Nephron (organoid): ENCODE measurements at regions not wholly inside any gene's neighbourhood (a gene's known extent, or its start where the extent isn't known, plus 50 kb on each side); places are given as distances from the start of the nearest gene placed in this dataset.
"Not testable (repeated sequence)": the region's sequence is repeated elsewhere in the genome, so short reads cannot be mapped to it uniquely, and the experiment has no call there.

Source experiments
- H3K27ac Mint-ChIP-seq, 3 experiments: 2 replicates each; pipeline ENCODE4 v1.8.0; 2020; ENCODE audit warnings: mixed read lengths in 3 of 3, mild to moderate bottlenecking in 2 of 3, moderate library complexity in 1 of 3
- H3K27me3 Mint-ChIP-seq: 2 replicates; pipeline ENCODE4 v1.8.0; 2021; ENCODE audit warnings: low read depth, mild to moderate bottlenecking, moderate library complexity, mixed read lengths
- H3K36me3 Mint-ChIP-seq: 2 replicates; pipeline ENCODE4 v1.8.0; 2020; ENCODE audit warnings: low read depth, mixed read lengths
- H3K4me1 Mint-ChIP-seq: 2 replicates; pipeline ENCODE4 v1.8.0; 2020; ENCODE audit warnings: mixed read lengths
- H3K4me3 Mint-ChIP-seq, 3 experiments: 2 replicates each; pipeline ENCODE4 v1.8.0; 2020; ENCODE audit warnings: mild to moderate bottlenecking in 3 of 3, mixed read lengths in 3 of 3, moderate library complexity in 2 of 3
- H3K9me3 Mint-ChIP-seq: 2 replicates; pipeline ENCODE4 v1.8.0; 2020; ENCODE audit warnings: mixed read lengths
- CTCF ChIP-seq, 3 experiments: fragments of 200-600 bp; sonication (generic); IDR thresholded peaks; one replicate each; pipeline ENCODE4 v1.5.0; 2021; ENCODE audit warnings: antibody characterized with exemption in 3 of 3; ENCODE audit not compliant: unreplicated experiment in 3 of 3

GRCh38 chr1:91104712-91105111, 82.9 kb upstream of the ZNF644 start:
- H3K27ac Mint-ChIP-seq: no peak overlapping the region
- peaks cover 9% of the 10 kb centered on the region for H3K4me1 Mint-ChIP-seq
- H3K36me3 Mint-ChIP-seq: no peaks in the 10 kb centered on the region
- H3K9me3 Mint-ChIP-seq: no peaks in the 10 kb centered on the region
- H3K4me3 Mint-ChIP-seq: no peak overlapping the region
- no peaks in the 10 kb centered on the region for H3K27me3 Mint-ChIP-seq
- TF ChIP-seq CTCF (IDR thresholded peaks at IDR 0.05; ENCODE audit: unreplicated experiment in 3 of 3): no peak

GRCh38 chr1:91101328-91101727, 79.5 kb upstream of the ZNF644 start:
- Mint-ChIP-seq H3K4me3 (no peak overlapping the region), H3K9me3 (no peaks in the 10 kb centered on the region), H3K27me3 (no peaks in the 10 kb centered on the region), H3K4me1 (peaks cover 9% of the 10 kb centered on the region), H3K27ac (no peak overlapping the region), H3K36me3 (no peaks in the 10 kb centered on the region)
- TF ChIP-seq CTCF (IDR thresholded peaks at IDR 0.05; ENCODE audit: unreplicated experiment in 3 of 3): no peak

GRCh38 chr1:91099746-91100621, 78.1 kb upstream of the ZNF644 start:
- Mint-ChIP-seq H3K4me1 (peaks cover 9% of the 10 kb centered on the region), H3K27ac (no peak overlapping the region), H3K27me3 (no peaks in the 10 kb centered on the region), H3K9me3 (no peaks in the 10 kb centered on the region), H3K36me3 (no peaks in the 10 kb centered on the region), H3K4me3 (no peak overlapping the region)
- TF ChIP-seq CTCF (IDR thresholded peaks at IDR 0.05; ENCODE audit: unreplicated experiment in 3 of 3): no peak

- Mint-ChIP-seq H3K9me3 (no peaks in the 10 kb centered on the region), H3K27me3 (no peaks in the 10 kb centered on the region), H3K4me1 (peaks cover 5% of the 10 kb centered on the region), H3K27ac (no peak overlapping the region), H3K4me3 (no peak overlapping the region), H3K36me3 (no peaks in the 10 kb centered on the region)
- TF ChIP-seq CTCF (IDR thresholded peaks at IDR 0.05; ENCODE audit: unreplicated experiment in 3 of 3): no peak
Observed at GRCh38 chr1:91098299-91098906, 76.6 kb upstream of the ZNF644 start.

GRCh38 chr1:91095321-91095720, 73.5 kb upstream of the ZNF644 start:
- not testable (repeated sequence) for H3K27me3 Mint-ChIP-seq, H3K27ac Mint-ChIP-seq, H3K9me3 Mint-ChIP-seq, H3K4me1 Mint-ChIP-seq, H3K36me3 Mint-ChIP-seq, H3K4me3 Mint-ChIP-seq

- Mint-ChIP-seq H3K36me3 (no peaks in the 10 kb centered on the region), H3K27me3 (no peaks in the 10 kb centered on the region), H3K4me1 (no peaks in the 10 kb centered on the region), H3K27ac (peak overlapping the region in 1 of 3 experiments; percentile 20), H3K4me3 (no peak overlapping the region), H3K9me3 (peaks cover 14% of the 10 kb centered on the region)
- no peak for TF ChIP-seq CTCF (IDR thresholded peaks at IDR 0.05; ENCODE audit: unreplicated experiment in 3 of 3)
Observed at GRCh38 chr1:91092503-91092902, 70.7 kb upstream of the ZNF644 start.
